H9 (cell line): ENCODE measurements at regions not wholly inside any gene's neighbourhood (a gene's known extent, or its start where the extent isn't known, plus 50 kb on each side); places are given as distances from the start of the nearest gene placed in this dataset.

Experiments used
- DNase-seq: peaks from one replicate; pipeline ENCODE4 v3.0.0-alpha.2; 2017
- H2AFZ ChIP-seq: one replicate; pipeline ENCODE4 v1.6.1; 2013; ENCODE audit warnings: mild to moderate bottlenecking, low read length, control low read depth, moderate library complexity
- H2AK5ac ChIP-seq: 2 replicates; pipeline ENCODE4 v1.6.1; 2013; ENCODE audit warnings: low read length, control low read depth, mixed read lengths; ENCODE audit not compliant: insufficient read length
- H2BK120ac ChIP-seq: one replicate; pipeline ENCODE4 v1.6.1; 2013; ENCODE audit warnings: low read depth, mild to moderate bottlenecking, low read length, control low read depth, inconsistent platforms; ENCODE audit not compliant: poor library complexity, severe bottlenecking
- H2BK12ac ChIP-seq: 2 replicates; pipeline ENCODE4 v1.6.1; 2013; ENCODE audit warnings: low read length, control low read depth, mixed read lengths, low read depth; ENCODE audit not compliant: insufficient read length
- H2BK15ac ChIP-seq: 2 replicates; pipeline ENCODE4 v1.6.1; 2013; ENCODE audit warnings: low read depth, low read length, control low read depth
- H2BK20ac ChIP-seq: one replicate; pipeline ENCODE4 v1.6.1; 2013; ENCODE audit warnings: low read depth, mild to moderate bottlenecking, low read length, control low read depth, inconsistent platforms; ENCODE audit not compliant: poor library complexity, severe bottlenecking
- H2BK5ac ChIP-seq: 2 replicates; pipeline ENCODE4 v1.6.1; 2013; ENCODE audit warnings: low read length, control low read depth, mixed read lengths; ENCODE audit not compliant: insufficient read length
- H3K14ac ChIP-seq: 2 replicates; pipeline ENCODE4 v1.6.1; 2013; ENCODE audit warnings: low read length, control low read depth; ENCODE audit not compliant: insufficient read depth
- H3K18ac ChIP-seq: 2 replicates; pipeline ENCODE4 v1.6.1; 2013; ENCODE audit warnings: low read depth, mild to moderate bottlenecking, mixed read lengths, low read length, control low read depth; ENCODE audit not compliant: insufficient read length
- H3K23ac ChIP-seq: 2 replicates; pipeline ENCODE4 v1.6.1; 2013; ENCODE audit warnings: low read length, control low read depth, mixed read lengths, low read depth; ENCODE audit not compliant: insufficient read length
- H3K23me2 ChIP-seq: 2 replicates; pipeline ENCODE4 v1.6.1; 2013; ENCODE audit warnings: low read depth, mild to moderate bottlenecking, mixed read lengths, low read length, control low read depth; ENCODE audit not compliant: insufficient read length, poor library complexity, severe bottlenecking
- H3K27ac ChIP-seq: 2 replicates; pipeline ENCODE4 v1.5.1; 2013; ENCODE audit warnings: low read length, control low read depth, mixed read lengths, low read depth; ENCODE audit not compliant: insufficient read length
- H3K27me3 ChIP-seq: 2 replicates; pipeline ENCODE4 v1.6.1; 2013; ENCODE audit warnings: low read length, control low read depth, inconsistent platforms; ENCODE audit not compliant: insufficient read depth
- H3K4ac ChIP-seq: 2 replicates; pipeline ENCODE4 v1.6.1; 2013; ENCODE audit warnings: low read depth, mild to moderate bottlenecking, control low read depth, inconsistent platforms, low read length, moderate library complexity
- H3K4me1 ChIP-seq: 2 replicates; pipeline ENCODE4 v1.6.1; 2013; ENCODE audit warnings: low read length, control low read depth, inconsistent platforms; ENCODE audit not compliant: insufficient read depth
- H3K4me2 ChIP-seq: 2 replicates; pipeline ENCODE4 v1.6.1; 2013; ENCODE audit warnings: low read length, control low read depth, mixed read lengths; ENCODE audit not compliant: insufficient read length, insufficient read depth
- H3K56ac ChIP-seq: 2 replicates; pipeline ENCODE4 v1.6.1; 2013; ENCODE audit warnings: low read depth, mild to moderate bottlenecking, mixed read lengths, low read length, control low read depth; ENCODE audit not compliant: insufficient read length
- H3K79me1 ChIP-seq: 2 replicates; pipeline ENCODE4 v1.6.1; 2013; ENCODE audit warnings: low read depth, mild to moderate bottlenecking, moderate library complexity, low read length, control low read depth, inconsistent platforms; ENCODE audit not compliant: insufficient read depth, poor library complexity, severe bottlenecking
- H3K79me2 ChIP-seq: 2 replicates; pipeline ENCODE4 v1.6.1; 2013; ENCODE audit warnings: low read length, control low read depth, inconsistent platforms; ENCODE audit not compliant: insufficient read depth
- H3K9ac ChIP-seq: 2 replicates; pipeline ENCODE4 v1.6.1; 2013; ENCODE audit warnings: low read length, control low read depth, mixed read lengths; ENCODE audit not compliant: insufficient read length; ENCODE audit errors: extremely low read depth
- H3K9me3 ChIP-seq: one replicate; pipeline ENCODE4 v1.6.1; 2013; ENCODE audit warnings: low read depth, low read length, inconsistent platforms; ENCODE audit not compliant: control insufficient read depth
- H3T11ph ChIP-seq: one replicate; pipeline ENCODE4 v1.6.1; 2013; ENCODE audit warnings: mild to moderate bottlenecking, low read length, control low read depth, inconsistent platforms
- H4K20me1 ChIP-seq: one replicate; pipeline ENCODE4 v1.6.1; 2013; ENCODE audit not compliant: control insufficient read depth, insufficient read length, insufficient read depth
- H4K5ac ChIP-seq: 2 replicates; pipeline ENCODE4 v1.6.1; 2013; ENCODE audit warnings: low read depth, mild to moderate bottlenecking, mixed read lengths, low read length, control low read depth; ENCODE audit not compliant: insufficient read length
- H4K8ac ChIP-seq: replicated peaks from 2 replicates; pipeline ENCODE4 v1.6.1; 2013; ENCODE audit warnings: low read length, control low read depth, mixed read lengths, low read depth; ENCODE audit not compliant: insufficient read length
- H4K91ac ChIP-seq: 2 replicates; pipeline ENCODE4 v1.6.1; 2013; ENCODE audit warnings: low read depth, mild to moderate bottlenecking, moderate library complexity, mixed read lengths, low read length, control low read depth; ENCODE audit not compliant: insufficient read length
- H3K27ac Mint-ChIP-seq, 3 experiments: 2 replicates in 2 of 3; 3 replicates in 1 of 3; pipeline ENCODE4 v1.8.0; 2020 to 2021; ENCODE audit warnings: mixed read lengths in 3 of 3, mild to moderate bottlenecking in 1 of 3, moderate library complexity in 1 of 3
- H3K27me3 Mint-ChIP-seq: 2 replicates; pipeline ENCODE4 v1.8.0; 2021; ENCODE audit warnings: low read depth, mild to moderate bottlenecking, moderate library complexity, mixed read lengths
- H3K36me3 Mint-ChIP-seq, 3 experiments: 2 replicates in 2 of 3; 3 replicates in 1 of 3; pipeline ENCODE4 v1.8.0; 2020 to 2021; ENCODE audit warnings: low read depth in 3 of 3, mixed read lengths in 3 of 3; ENCODE audit not compliant: insufficient read depth in 1 of 3
- H3K4me1 Mint-ChIP-seq, 2 experiments: 2 replicates each; pipeline ENCODE4 v1.8.0; 2020; ENCODE audit warnings: mixed read lengths in 2 of 2
- H3K4me3 Mint-ChIP-seq, 2 experiments: 2 replicates in 1 of 2; 3 replicates in 1 of 2; pipeline ENCODE4 v1.8.0; 2020 to 2021; ENCODE audit warnings: mild to moderate bottlenecking in 2 of 2, mixed read lengths in 2 of 2, moderate library complexity in 1 of 2
- H3K9me3 Mint-ChIP-seq, 2 experiments: 2 replicates in 1 of 2; 3 replicates in 1 of 2; pipeline ENCODE4 v1.8.0; 2020; ENCODE audit warnings: mild to moderate bottlenecking in 2 of 2, mixed read lengths in 2 of 2, moderate library complexity in 1 of 2
- CTCF ChIP-seq: fragments of 200-600 bp; sonication (generic); conservative IDR thresholded peaks from 3 replicates; pipeline ENCODE4 v1.8.0; 2021; ENCODE audit warnings: antibody characterized with exemption, mild to moderate bottlenecking
- WGBS: extraction: QIAGEN DNeasy Blood & Tissue Kit; methylation state at CpG from one replicate; pipeline ENCODE4 v1.1.7; 2013; ENCODE audit warnings: missing lambda C conversion rate, low lambda C conversion rate, mixed read lengths; ENCODE audit not compliant: insufficient read length; ENCODE audit errors: extremely low coverage; 5-methylcytosine and 5-hydroxymethylcytosine counted together

- no peak overlapping the region for H3K18ac ChIP-seq
- TF ChIP-seq CTCF = peak; percentile 73
- no peak overlapping the region for H2BK20ac ChIP-seq
- no peak overlapping the region for H2BK12ac ChIP-seq
- no peaks in the 10 kb centered on the region for H3K27me3 ChIP-seq
- no peak overlapping the region for H2BK15ac ChIP-seq
- H3K4me1 ChIP-seq = no peaks in the 10 kb centered on the region
- no peak overlapping the region for H3K4ac ChIP-seq
- H2AK5ac ChIP-seq = no peak overlapping the region
- no peaks in the 10 kb centered on the region for H4K20me1 ChIP-seq
- no peak overlapping the region for H3K9ac ChIP-seq
- no CpG with 5 or more reads among the region's 6 CpGs for WGBS
- H3K27ac ChIP-seq = no peak overlapping the region
- 0 out of 7 replicates have a peak overlapping the region, but pooled peaks of 1 of the 3 experiments have one; percentile 64 for H3K27ac Mint-ChIP-seq
- no peak overlapping the region for H2BK5ac ChIP-seq
- no peak overlapping the region for H3K56ac ChIP-seq
- no peak overlapping the region for H4K5ac ChIP-seq
- H3K4me3 Mint-ChIP-seq = no peak overlapping the region
- no peaks in the 10 kb centered on the region for H3K23me2 ChIP-seq
- peaks cover 0 to 12% of the 10 kb centered on the region in 2 experiments; a peak in 2 of 4 replicates for H3K4me1 Mint-ChIP-seq
- no peaks in the 10 kb centered on the region for H3K9me3 ChIP-seq
- H2AFZ ChIP-seq = no peak overlapping the region
- no peak overlapping the region for H3K4me2 ChIP-seq
- H3K14ac ChIP-seq = no peak overlapping the region
- H3K9me3 Mint-ChIP-seq = no peaks in the 10 kb centered on the region; a peak in 1 of 5 replicates
- no peaks in the 10 kb centered on the region for H3K79me1 ChIP-seq
- DNase-seq = peak; percentile 55
- H4K8ac ChIP-seq = no peak overlapping the region
- no peak overlapping the region for H2BK120ac ChIP-seq
- no peaks in the 10 kb centered on the region; the same call in 1 of the 2 replicates for H3K27me3 Mint-ChIP-seq
- no peak overlapping the region for H3T11ph ChIP-seq
- H3K36me3 Mint-ChIP-seq = no peaks in the 10 kb centered on the region; a peak in 1 of 7 replicates
- no peak overlapping the region for H3K23ac ChIP-seq
- no peaks in the 10 kb centered on the region for H3K79me2 ChIP-seq
- no peak overlapping the region for H4K91ac ChIP-seq
Observed at GRCh38 chr10:121070275-121071070, 219.3 kb downstream of the WDR11 start.
